ENCODE measurements at regions not wholly inside any gene's neighbourhood (a gene's known extent, or its start where the extent isn't known, plus 50 kb on each side); places are given as distances from the start of the nearest gene placed in this dataset.

- Mint-ChIP-seq H3K9me3 (peaks cover 6% of the 10 kb centered on the region; the same call in 1 of the 2 replicates), H3K36me3 (no peaks in the 10 kb centered on the region), H3K27me3 (ENCODE audit: low read depth) (no peaks in the 10 kb centered on the region), H3K4me3 (no peak overlapping the region), H3K4me1 (no peaks in the 10 kb centered on the region), H3K27ac (no peak overlapping the region)
- no peak for ATAC-seq
- no peak for TF ChIP-seq ATF1 (CRISPR knock-in tag; IDR thresholded peaks at IDR 0.05)
- TF ChIP-seq FOXK1 (CRISPR knock-in tag; IDR thresholded peaks at IDR 0.05), result no peak
- POLR2A ChIA-PET, result no interaction called here
- CTCF ChIA-PET, result no interaction called here
- no peak for DNase-seq (ENCODE audit: low spot score)
Observed at GRCh38 chr2:13240789-13241487, 524.2 kb downstream of the TRIB2 start.

- no peak for ATAC-seq
- H3K4me3 Mint-ChIP-seq, result no peak overlapping the region
- TF ChIP-seq TEAD1 (CRISPR knock-in tag; IDR thresholded peaks at IDR 0.05), result no peak
- TF ChIP-seq PRDM15 (CRISPR knock-in tag; IDR thresholded peaks at IDR 0.05), result no peak
- TF ChIP-seq ZNF416 (CRISPR knock-in tag; IDR thresholded peaks at IDR 0.05), result no peak
- TF ChIP-seq OVOL2 (CRISPR knock-in tag; IDR thresholded peaks at IDR 0.05; ENCODE audit: borderline replicate concordance), result no peak
- no peak for TF ChIP-seq USF1 (CRISPR knock-in tag; IDR thresholded peaks at IDR 0.05)
- no peak for TF ChIP-seq CBFB (CRISPR knock-in tag; IDR thresholded peaks at IDR 0.05; ENCODE audit: low read depth)
- TF ChIP-seq ZNF423 (CRISPR knock-in tag; IDR thresholded peaks at IDR 0.05), result no peak
- no peak overlapping the region for H3K27ac Mint-ChIP-seq
- H3K36me3 Mint-ChIP-seq, result no peaks in the 10 kb centered on the region
- POLR2A ChIA-PET, result no interaction called here
- no peaks in the 10 kb centered on the region for H3K4me1 Mint-ChIP-seq
- H3K27me3 Mint-ChIP-seq (ENCODE audit: low read depth), result no peaks in the 10 kb centered on the region
- DNase-seq (ENCODE audit: low spot score), result no peak
- CTCF ChIA-PET, result no interaction called here
- H3K9me3 Mint-ChIP-seq, result no peaks in the 10 kb centered on the region
Observed at GRCh38 chr2:13252615-13253014, 535.9 kb downstream of the TRIB2 start.

GRCh38 chr2:13255485-13255884, 538.7 kb downstream of the TRIB2 start:
- CTCF ChIA-PET, result no interaction called here
- DNase-seq (ENCODE audit: low spot score) (no peak), ATAC-seq (no peak)
- Mint-ChIP-seq H3K9me3 (no peaks in the 10 kb centered on the region), H3K36me3 (no peaks in the 10 kb centered on the region), H3K4me3 (no peak overlapping the region), H3K4me1 (no peaks in the 10 kb centered on the region), H3K27me3 (ENCODE audit: low read depth) (no peaks in the 10 kb centered on the region; the same call in 1 of the 2 replicates), H3K27ac (no peak overlapping the region)
- TF ChIP-seq SP1 (CRISPR knock-in tag; conservative IDR thresholded peaks at IDR 0.05), result no peak
- TF ChIP-seq ATF2 (CRISPR knock-in tag; IDR thresholded peaks at IDR 0.05; ENCODE audit: borderline replicate concordance, low read depth), result no peak
- no peak for TF ChIP-seq CREB1 (CRISPR knock-in tag; IDR thresholded peaks at IDR 0.05)
- TF ChIP-seq STAT6 (CRISPR knock-in tag; conservative IDR thresholded peaks at IDR 0.05; ENCODE audit: low read depth), result no peak
- no peak for TF ChIP-seq E2F5 (CRISPR knock-in tag; IDR thresholded peaks at IDR 0.05)
- no peak for TF ChIP-seq RELA (CRISPR knock-in tag; IDR thresholded peaks at IDR 0.05; ENCODE audit: borderline replicate concordance)
- TF ChIP-seq ATF3 (CRISPR knock-in tag; conservative IDR thresholded peaks at IDR 0.05), result no peak
- TF ChIP-seq CTCF (IDR thresholded peaks at IDR 0.05), result no peak
- POLR2A ChIA-PET, result no interaction called here

All from WTC11 (cell line).